ENCODE measurements at regions not wholly inside any gene's neighbourhood (a gene's known extent, or its start where the extent isn't known, plus 50 kb on each side); places are given as distances from the start of the nearest gene placed in this dataset.

DNA sequence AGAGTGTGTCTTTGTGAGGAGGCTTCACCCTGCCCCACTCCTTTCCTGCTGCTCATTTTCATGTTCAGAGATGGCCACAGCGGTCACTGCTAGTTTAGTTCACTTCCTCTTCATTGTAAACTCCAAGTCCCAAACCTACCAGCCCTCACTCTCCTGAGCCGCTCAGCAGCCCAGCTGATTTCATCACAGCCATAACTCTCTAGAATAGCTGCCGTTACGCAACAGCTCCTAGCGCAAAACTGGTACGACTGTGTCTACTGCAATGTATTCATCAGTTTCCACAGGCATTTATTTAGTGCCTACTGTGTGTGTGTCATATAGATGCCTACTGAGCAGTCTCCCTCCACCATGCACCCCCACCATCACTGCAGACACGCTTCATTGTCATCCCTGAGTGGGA, 233.5 kb upstream of the RPL38 start:
- peak in 1 of 3 donors; percentile 29 for DNase-seq (ENCODE audit: low read depth in 2 of 3, low spot score in 2 of 3)

DNA sequence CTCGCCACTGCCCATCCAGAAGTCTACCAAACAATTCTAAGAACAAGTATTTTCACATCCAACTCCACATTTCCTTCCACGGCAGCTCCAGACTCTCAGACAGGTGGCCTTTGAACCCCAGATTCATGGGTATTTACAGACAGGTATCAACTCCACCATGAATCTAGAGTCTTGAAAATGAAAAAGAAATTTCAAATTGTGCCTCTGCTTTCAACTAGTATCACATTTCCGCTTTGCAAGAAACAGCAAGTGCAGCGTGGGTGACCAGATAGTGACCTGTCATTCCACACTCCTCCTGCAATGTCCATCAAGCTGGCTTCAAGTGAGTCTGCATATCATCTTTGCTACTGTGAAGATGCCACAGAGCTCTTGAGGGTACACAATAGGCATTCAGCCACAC, 232.4 kb upstream of the RPL38 start:
- DNase-seq (ENCODE audit: low read depth in 2 of 3, low spot score in 2 of 3) = no peak

DNA sequence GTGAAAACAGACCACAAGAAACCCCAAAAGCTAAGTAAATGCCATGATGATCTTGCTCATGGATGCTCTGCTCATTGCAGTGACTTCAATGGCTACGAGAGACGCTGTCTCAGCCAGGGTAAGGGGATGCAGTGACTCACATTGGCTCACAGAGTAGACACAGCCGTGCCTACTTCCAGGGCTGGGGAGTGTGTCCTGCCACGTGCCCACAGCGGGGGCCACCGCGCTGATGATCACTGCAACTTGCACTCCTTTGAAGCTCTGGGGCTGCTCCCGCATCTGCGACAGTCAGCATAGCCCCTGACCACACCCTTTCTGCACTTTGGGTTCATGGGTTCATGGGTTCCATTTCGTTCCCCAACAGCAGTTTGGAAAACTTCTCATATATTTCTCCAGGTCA, 231.4 kb upstream of the RPL38 start:
- DNase-seq (ENCODE audit: low read depth in 2 of 3, low spot score in 2 of 3) = no peak

DNA sequence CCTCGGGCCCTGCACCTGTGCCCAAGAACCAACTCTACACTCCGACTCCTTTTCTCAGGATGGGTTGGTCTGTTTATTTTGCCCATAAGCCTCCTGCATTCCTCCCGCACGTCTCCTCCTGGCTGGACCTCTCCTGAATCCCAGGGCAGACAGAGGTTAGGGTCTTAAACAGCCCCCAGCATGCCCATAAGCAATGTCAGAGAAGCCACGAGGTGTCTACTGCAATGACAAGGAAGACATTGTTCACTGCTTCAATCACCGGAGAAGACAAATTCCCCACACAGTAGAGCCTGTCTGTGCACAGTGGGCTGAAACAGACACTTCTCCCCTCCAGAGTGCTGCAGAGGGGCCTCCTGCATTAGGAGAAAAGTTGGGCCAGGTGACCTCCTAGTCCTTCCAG, 230.6 kb upstream of the RPL38 start:
- no peak for DNase-seq (ENCODE audit: low read depth in 2 of 3, low spot score in 2 of 3)

DNA sequence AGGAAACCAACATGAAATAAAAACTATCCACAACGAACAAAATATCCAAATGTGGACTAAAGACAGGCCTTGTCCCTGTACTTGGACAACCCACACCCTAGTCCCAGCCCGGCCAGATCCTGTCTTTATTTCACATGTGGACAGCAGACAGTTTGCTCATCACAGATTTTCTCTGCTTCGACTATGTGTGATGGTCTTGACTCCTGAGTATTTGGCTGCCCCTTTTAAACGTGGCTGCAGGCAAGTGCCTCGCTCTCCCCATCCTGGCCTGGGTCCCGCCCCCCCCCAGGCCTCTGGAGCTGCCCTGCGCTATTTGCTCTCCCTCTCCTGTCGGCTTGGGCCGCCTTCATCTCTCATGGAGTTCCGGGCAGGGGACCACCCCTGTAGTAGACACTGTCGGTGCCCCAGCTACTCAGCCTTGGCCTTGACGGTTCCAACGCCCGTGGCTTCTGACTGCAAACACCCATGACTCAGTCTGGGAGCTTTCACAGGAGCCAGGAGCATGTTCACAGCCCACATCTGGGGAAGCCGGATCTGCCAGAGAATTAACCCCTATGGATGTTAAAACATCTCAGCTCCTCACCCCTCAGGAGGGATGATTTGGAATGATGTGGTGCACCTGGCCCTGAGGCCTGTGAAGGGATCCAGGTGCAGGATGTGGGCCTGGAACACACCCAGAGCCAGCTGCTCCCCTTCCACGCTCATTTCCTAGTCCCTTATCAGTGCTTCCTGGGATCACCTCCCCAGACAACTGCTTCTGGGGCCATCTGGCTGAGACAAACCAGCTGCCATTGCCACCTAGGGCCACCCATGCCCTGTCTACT, 229.7 kb upstream of the RPL38 start:
- no peak for DNase-seq (ENCODE audit: low read depth in 2 of 3, low spot score in 2 of 3)

DNA sequence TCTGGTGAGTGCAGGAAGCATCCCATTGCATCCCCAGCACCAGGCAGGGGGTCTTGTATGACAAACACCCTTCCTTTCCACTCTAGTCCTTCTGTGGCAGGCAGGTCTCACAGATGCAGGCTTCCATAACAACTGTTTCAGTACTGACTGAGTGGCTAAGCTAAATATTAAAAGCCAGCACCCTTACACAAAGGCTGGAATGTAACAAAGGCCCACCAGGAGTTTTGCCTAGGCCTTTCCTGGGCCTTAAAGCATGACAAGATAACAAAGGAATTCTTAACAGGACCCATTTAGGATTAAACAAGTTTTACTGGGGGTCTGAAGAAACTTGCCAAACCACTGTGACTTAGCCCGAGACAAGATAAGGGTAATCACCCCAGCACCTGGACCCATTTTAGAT, 228.9 kb upstream of the RPL38 start:
- DNase-seq (ENCODE audit: low read depth in 2 of 3, low spot score in 2 of 3) = no peak

DNA sequence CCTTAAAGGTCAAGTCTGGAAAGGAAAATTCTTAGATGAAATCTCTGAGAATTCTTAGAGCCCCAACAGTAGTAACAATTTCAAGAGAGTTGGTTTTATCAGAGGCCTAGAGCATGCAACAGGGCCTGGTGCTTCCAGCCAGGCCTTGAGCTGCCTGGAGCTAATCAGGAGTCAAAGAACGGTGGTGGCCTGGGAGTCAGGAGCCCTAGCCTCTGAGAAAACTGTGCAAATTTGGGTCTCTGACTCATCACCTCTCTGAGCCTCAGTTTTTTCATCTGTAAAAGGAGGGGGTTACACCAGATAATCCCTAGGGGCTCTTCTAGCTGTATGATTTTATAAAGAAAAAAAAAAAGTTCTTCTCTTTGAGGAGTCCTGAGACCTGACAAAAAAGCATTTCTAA, 227.3 kb upstream of the RPL38 start:
- no peak for DNase-seq (ENCODE audit: low read depth in 2 of 3, low spot score in 2 of 3)

DNA sequence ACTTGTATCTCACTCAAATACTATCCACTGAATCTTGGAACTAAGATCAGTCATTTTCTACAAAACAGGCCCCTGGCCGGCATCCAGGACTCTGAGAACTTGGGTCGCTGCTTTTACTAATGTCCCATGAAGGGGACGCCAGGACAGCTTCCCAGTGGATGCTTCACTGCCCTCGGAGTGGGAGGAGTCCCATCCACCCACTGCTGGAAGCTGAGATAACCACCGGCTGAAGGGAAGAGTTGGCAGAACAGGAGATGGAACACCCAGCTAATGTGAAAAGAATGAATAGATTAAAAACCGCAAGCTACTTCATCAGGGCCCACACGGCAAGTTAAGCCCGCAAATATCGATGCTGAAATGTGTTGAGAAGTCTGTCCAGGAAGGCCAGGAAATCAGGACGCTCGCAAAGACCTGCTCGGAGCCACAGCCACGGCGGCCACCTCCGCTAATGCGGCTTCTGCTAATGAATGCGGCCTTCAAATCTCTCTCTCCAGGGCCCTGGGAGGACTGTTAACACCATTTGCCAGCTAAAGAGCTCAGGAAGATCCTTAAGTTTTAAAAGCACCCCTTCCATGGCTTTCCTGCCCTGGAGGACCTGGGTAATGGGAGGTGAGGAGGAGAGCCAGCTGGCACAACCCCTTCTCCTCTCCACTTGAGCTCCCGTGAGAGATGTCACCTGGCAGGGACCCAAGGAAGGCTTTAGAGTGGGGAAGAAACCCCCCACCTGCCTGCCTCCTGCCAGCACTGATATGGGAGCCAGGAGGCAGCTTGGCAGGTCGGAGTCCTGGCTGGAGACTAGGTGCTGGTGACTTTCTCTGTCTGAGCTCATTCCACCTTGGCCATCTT, 226.6 kb upstream of the RPL38 start:
- no peak for DNase-seq (ENCODE audit: low read depth in 2 of 3, low spot score in 2 of 3)

DNA sequence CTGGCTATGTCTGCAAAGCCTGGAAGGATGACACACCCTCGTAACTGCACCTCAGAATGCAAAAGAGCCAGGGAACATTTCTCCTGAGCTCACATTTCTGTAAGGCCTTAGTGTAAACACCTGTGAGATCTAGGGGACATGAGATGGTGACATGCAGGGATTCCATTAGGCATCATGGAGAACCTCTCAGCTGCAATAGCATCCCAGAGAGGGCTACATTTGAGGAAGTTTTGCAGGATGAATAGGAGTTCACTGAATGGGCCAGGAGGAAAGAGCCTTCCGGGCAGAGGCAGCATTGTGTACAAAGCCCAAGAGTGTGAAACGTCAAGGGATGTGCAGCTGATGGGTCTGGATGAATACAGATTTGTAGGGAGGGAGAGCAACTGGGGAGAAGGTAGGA, 223.0 kb upstream of the RPL38 start:
- no peak for DNase-seq (ENCODE audit: low read depth in 2 of 3, low spot score in 2 of 3)

DNA sequence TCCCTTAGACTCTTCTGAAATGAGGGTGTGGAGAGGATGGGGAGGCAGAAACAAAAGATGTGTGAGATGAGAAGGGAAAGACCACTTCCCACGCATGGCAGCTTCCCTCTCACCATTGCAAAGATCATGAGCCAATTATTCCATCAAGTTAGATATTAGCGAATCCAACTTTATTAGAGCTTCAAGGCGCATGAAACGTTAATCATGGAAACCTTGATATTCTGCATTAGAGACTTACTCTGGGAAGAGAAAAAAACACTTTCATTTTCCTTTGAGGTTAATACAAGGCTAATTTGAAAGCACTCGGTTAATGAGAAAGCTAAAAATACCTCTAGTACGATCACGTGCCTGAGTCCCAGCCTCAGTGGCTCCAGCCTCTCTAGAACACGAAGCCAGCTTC, 220.6 kb upstream of the RPL38 start:
- DNase-seq (ENCODE audit: low read depth in 2 of 3, low spot score in 2 of 3) = no peak

DNA sequence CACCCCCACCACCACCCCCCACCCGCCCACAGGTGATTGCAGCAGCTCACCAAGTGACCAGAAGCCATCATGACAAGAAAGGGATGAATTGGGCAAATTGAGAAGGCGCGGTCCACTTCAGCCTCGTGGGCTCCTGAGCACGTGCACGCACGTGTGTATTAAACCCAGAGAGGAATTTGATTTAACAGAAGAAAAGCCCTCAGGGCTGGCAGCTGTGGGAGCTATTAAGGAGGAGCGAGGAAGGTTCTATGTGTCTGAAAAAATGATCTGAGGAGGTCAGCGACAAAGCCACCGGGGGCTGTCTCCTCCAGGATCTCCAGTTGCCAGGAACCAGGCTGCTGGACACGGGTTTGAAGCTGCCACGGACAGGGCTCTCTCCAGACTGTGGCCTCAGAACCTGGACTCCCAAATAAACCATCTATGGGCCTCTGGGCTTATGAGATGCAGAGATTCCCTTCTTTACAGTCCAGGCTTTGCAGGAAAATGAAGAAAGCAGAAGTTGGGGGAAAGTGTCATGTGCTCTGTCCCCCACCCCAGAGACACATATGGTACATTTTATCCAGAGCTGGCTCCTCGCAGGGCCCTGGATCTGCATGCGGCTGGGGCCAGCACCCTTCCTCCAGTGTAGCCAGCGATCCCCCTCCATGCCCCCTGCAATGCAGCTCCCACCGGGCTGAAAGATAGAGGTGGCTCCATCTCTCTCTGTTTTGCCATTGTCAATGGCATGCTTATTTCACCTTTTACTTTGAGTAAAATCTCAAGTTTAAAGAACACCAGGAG, 219.7 kb upstream of the RPL38 start:
- DNase-seq (ENCODE audit: low read depth in 2 of 3, low spot score in 2 of 3) = peak in 1 of 3 donors; percentile 28

DNA sequence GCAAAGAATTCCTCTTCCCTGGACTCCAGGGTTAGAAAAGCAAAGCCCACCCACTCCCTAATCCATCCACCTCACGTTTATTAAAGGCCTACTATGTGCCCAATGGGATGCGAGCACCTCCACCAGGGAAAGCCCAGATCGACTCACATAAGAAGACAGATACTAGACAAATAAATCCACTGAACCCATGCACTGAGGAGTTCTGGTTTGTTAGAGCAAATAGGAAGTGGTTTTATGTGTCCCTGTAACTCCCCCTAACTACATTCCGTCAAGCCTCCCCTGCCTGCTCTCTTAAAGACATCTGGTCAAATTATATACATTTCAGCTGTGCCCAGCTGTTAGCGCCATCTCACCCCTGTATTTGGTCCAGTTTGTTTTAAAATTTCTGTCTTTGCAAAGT, 218.5 kb upstream of the RPL38 start:
- DNase-seq (ENCODE audit: low read depth in 2 of 3, low spot score in 2 of 3) = peak in 2 of 3 donors; percentile 22 to 59

DNA sequence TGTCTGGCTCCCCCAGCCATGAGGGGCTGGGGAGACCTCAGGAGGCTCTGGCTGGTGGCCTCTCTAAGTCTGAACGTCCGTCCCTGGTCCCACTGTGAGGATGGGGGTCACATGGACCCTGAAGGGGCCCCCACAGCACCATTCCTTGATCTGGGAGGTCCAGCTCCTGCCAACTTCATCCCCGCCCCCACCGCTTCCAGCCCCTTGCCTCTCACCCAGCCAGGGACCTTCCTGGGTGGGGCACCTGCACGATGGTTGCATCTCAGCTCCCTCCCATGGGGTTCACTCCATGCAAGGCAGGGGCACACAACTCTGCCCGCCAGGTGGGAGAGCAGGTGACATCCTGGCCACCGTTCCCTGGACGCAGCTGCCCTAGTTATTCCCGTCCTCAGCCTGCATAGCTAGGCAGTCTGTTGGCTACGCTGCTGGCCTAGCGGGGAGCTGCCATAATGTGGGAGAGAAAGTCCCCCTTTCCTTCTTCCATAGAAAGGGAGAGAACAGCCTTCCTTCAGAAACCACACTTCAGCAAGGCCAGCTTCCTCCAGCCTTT, 217.9 kb upstream of the RPL38 start:
- no peak for DNase-seq (ENCODE audit: low read depth in 2 of 3, low spot score in 2 of 3)

DNA sequence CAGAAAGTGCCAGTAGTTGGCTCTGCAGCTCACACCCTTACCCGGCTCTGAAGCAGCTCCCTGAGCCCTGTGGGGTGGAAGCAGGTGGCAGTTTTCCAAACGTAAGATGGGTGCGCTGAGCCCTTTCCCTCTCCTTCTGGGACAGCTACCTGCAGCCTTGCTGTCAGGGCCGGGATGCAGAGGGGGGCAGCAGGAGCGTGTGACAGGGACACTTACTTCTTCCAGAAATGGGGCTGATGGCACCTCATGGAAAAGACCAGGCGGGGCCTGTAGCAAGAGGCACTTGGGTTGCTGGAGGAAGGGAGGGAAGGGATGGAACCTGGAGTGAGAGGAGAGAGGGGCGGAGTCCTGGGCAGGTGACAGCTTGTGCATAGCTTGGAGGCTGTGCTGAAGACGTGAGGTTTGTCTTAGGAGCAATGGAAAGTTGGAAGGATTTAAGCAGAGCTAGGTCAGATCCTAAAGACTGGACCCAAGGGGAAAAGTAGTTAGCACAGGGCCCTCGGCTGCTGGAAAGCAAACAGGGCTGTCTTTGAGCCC, 216.8 kb upstream of the RPL38 start:
- no peak for DNase-seq (ENCODE audit: low read depth in 2 of 3, low spot score in 2 of 3)

DNA sequence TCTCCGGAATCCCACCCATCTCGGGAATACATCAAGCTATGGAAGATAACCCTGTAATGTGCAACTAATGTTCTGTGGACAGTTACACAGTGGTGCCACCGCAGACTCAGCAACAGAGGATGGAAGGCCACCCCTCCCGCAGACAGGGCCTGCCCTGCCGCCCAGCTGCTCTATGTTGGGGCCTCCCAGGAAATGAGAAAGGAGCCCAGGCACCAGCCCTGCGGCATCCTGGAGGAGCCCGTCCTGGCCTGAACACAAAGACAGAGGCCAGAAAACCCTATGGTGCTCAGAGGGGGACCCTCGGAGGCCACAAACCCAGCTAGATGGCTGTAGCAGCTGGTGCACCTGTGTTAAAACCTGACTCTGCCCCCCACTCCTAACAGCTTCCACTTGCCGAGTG, 216.1 kb upstream of the RPL38 start:
- no peak for DNase-seq (ENCODE audit: low read depth in 2 of 3, low spot score in 2 of 3)

DNA sequence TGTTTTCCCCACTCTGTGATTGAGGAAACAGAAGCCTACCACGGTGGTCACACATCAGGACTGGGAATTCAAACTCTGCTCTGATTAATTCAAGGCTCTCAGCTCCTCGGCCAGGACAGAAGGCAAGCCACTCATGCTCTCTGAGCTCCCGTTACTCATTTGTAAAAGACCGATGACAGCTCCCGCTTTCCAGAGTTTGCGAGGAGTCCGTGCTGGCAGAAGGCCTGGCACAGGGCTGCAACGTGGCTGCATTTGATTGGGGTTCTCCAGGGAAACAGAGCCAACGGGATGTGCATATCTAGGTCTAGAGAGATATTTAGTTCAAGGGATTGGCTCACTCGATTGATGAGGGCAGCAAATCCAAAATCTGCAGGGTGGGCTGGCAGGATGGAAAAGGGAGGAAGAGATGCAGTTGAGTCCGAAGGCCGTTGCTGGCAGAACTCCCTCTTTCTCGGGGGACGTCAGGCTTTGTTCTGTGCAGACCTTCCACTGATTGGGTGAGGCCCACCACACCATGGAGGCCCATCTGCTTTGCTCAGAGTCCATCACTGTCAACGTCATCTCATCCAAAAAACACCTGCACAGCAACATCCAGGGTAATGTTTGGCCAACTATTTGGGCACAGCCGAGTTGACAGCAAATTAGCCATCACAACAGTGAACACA, 215.5 kb upstream of the RPL38 start:
- no peak for DNase-seq (ENCODE audit: low read depth in 2 of 3, low spot score in 2 of 3)

DNA sequence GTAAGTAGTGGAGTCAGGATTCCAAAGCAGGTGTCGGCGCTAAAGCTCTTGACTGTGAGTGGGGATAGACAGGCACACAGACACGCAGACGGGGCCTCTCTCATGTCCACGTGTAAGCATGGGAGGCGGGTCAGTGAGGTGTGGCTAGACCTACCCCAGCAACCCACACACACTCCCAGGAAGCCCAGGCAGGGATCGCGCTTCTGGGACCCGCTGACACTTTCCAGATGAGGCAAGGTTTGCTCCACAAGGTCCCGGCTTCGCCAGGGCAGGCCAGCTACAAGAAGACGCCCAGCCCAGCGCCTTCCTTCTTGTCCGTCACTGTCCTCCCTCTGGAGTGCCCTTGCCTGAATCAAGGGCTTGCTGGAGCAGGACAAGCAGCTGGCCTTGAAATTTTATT, 213.8 kb upstream of the RPL38 start:
- DNase-seq (ENCODE audit: low read depth in 2 of 3, low spot score in 2 of 3) = no peak

DNA sequence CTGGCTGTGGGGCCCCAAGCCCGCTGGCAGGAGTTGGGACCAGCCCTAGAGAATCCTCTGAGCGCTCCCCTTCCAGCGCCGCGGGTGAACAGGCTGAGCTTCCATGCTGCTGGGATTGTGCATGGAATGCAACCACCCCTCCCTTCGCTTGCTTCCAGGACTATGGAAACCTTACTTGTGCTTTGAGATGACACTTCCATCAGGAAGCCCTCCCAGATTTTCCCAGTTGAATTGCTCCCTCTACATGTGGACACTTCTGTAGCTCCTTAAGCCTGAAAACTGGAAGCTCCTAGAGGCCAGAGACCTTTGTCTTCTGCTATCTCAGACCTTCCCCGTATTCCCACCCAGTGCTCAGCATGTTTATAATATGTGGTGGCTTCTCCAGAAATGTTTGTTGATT, 213.2 kb upstream of the RPL38 start:
- DNase-seq (ENCODE audit: low read depth in 2 of 3, low spot score in 2 of 3) = no peak

DNA sequence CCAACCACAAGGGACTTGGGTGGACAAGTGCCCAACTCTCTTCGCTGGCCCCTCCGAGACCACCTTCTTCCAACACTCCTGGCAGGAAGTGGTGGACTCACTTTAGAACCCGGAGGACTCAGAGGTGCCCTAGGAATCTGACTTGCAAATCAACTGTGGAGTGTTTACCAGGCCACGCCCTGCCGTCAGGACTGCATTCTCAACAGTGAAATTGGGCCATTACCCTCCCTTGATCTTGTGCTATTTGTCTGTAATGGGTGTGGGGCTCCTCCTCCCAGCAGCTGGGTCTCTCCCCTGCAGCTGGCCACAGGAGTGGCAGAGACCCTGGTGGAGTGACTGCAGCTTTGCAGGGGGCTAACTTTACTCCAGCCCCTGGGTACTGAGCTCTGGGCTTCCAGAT, 212.2 kb upstream of the RPL38 start:
- no peak for DNase-seq (ENCODE audit: low read depth in 2 of 3, low spot score in 2 of 3)

DNA sequence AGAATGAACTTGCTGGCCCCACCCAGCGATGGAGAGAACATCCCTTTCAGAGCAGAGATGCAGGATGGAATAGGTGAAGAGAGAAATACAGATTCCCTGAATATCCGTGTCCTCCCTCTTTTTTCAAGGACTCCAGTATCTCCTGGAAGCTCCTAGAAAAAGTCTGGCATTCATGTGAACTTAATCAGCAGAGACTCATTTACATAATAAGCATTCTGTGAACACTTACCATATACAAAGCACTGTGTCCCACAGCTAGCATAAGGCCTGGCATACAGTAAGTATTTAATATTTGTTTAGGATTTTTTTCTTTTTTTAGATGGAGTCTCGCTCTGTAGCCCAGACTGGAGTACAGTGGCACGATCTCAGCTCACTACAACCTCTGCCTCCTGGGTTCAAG, 208.5 kb upstream of the RPL38 start:
- no peak for DNase-seq (ENCODE audit: low read depth in 2 of 3, low spot score in 2 of 3)

Measured in hematopoietic multipotent progenitor cell (in vitro differentiated cells).